ENCODE measurements at regions not wholly inside any gene's neighbourhood (a gene's known extent, or its start where the extent isn't known, plus 50 kb on each side); places are given as distances from the start of the nearest gene placed in this dataset.

GRCh38 chr1:88188038-88188437 lies 496.0 kb upstream of the PKN2 start:
- no peak for DNase-seq

GRCh38 chr1:88189525-88189924 lies 494.5 kb upstream of the PKN2 start:
- no peak for DNase-seq

GRCh38 chr1:88191917-88192316 lies 492.2 kb upstream of the PKN2 start:
- no peak for DNase-seq

- no peak for DNase-seq
Measured at GRCh38 chr1:88194542-88194941, 489.5 kb upstream of the PKN2 start.

GRCh38 chr1:88200545-88200944 lies 483.5 kb upstream of the PKN2 start:
- DNase-seq, result no peak

- no peak for DNase-seq
Measured at GRCh38 chr1:88204111-88204510, 480.0 kb upstream of the PKN2 start.

GRCh38 chr1:88204612-88205167 lies 479.4 kb upstream of the PKN2 start:
- no peak for DNase-seq

GRCh38 chr1:88208389-88208788 lies 475.7 kb upstream of the PKN2 start:
- DNase-seq, result no peak

GRCh38 chr1:88210103-88210787 lies 473.8 kb upstream of the PKN2 start:
- DNase-seq, result no peak

- no peak for DNase-seq
Measured at GRCh38 chr1:88216441-88216840, 467.6 kb upstream of the PKN2 start.

- no peak for DNase-seq
Measured at GRCh38 chr1:88217386-88217785, 466.7 kb upstream of the PKN2 start.

- DNase-seq, result no peak
Measured at GRCh38 chr1:88219521-88219920, 464.6 kb upstream of the PKN2 start.

- DNase-seq, result no peak
Measured at GRCh38 chr1:88221411-88221810, 462.7 kb upstream of the PKN2 start.

- DNase-seq, result no peak
Measured at GRCh38 chr1:88224906-88225305, 459.2 kb upstream of the PKN2 start.

GRCh38 chr1:88228114-88228513 lies 456.0 kb upstream of the PKN2 start:
- DNase-seq, result no peak

GRCh38 chr1:88230126-88230525 lies 453.9 kb upstream of the PKN2 start:
- DNase-seq, result no peak

GRCh38 chr1:88237058-88237457 lies 447.0 kb upstream of the PKN2 start:
- DNase-seq, result no peak

- DNase-seq, result no peak
Measured at GRCh38 chr1:88239205-88239604, 444.9 kb upstream of the PKN2 start.

- no peak for DNase-seq
Measured at GRCh38 chr1:88247666-88248065, 436.4 kb upstream of the PKN2 start.

GRCh38 chr1:88250915-88251314 lies 433.2 kb upstream of the PKN2 start:
- no peak for DNase-seq

- no peak for DNase-seq
Measured at GRCh38 chr1:88252745-88253144, 431.3 kb upstream of the PKN2 start.

- DNase-seq, result no peak
Measured at GRCh38 chr1:88265606-88266005, 418.5 kb upstream of the PKN2 start.

GRCh38 chr1:88266051-88266450 lies 418.0 kb upstream of the PKN2 start:
- DNase-seq, result no peak

GRCh38 chr1:88272216-88272615 lies 411.9 kb upstream of the PKN2 start:
- DNase-seq, result no peak

GRCh38 chr1:88274431-88274830 lies 409.6 kb upstream of the PKN2 start:
- no peak for DNase-seq
